Fibroblast of the aortic adventitia (primary cell): ENCODE measurements at regions not wholly inside any gene's neighbourhood (a gene's known extent, or its start where the extent isn't known, plus 50 kb on each side); places are given as distances from the start of the nearest gene placed in this dataset.

ENCODE experiments used
- DNase-seq: peaks from one replicate; pipeline ENCODE4 v3.0.0-alpha.2; 2010; ENCODE audit warnings: low read depth
- H3K4me3 ChIP-seq: 2 replicates; pipeline ENCODE4 v1.5.1; 2011; ENCODE audit warnings: low read depth, mild to moderate bottlenecking, control low read depth, low read length, moderate library complexity
- CTCF ChIP-seq: IDR thresholded peaks from 2 replicates; pipeline ENCODE4 v1.5.1; 2011; ENCODE audit warnings: mild to moderate bottlenecking, low read length, control low read depth, inconsistent platforms; ENCODE audit not compliant: insufficient read depth

GRCh38 chr18:980586-980985 lies 75.9 kb downstream of the ADCYAP1 start:
- H3K4me3 ChIP-seq: no peak overlapping the region
- no peak for DNase-seq
- TF ChIP-seq CTCF: no peak

GRCh38 chr18:984004-984403 lies 79.3 kb downstream of the ADCYAP1 start:
- DNase-seq: no peak
- TF ChIP-seq CTCF: no peak
- no peak overlapping the region for H3K4me3 ChIP-seq

GRCh38 chr18:985212-985661 lies 80.6 kb downstream of the ADCYAP1 start:
- no peak for DNase-seq
- TF ChIP-seq CTCF: no peak
- H3K4me3 ChIP-seq: no peak overlapping the region

GRCh38 chr18:986051-986450 lies 81.4 kb downstream of the ADCYAP1 start:
- TF ChIP-seq CTCF: no peak
- H3K4me3 ChIP-seq: no peak overlapping the region
- peak; percentile 37 for DNase-seq

GRCh38 chr18:986552-986951 lies 81.9 kb downstream of the ADCYAP1 start:
- DNase-seq: peak; percentile 29
- TF ChIP-seq CTCF: no peak
- no peak overlapping the region for H3K4me3 ChIP-seq

- DNase-seq: peak; percentile 99
- no peak overlapping the region for H3K4me3 ChIP-seq
- TF ChIP-seq CTCF: no peak
Observed at GRCh38 chr18:987325-988186, 82.9 kb downstream of the ADCYAP1 start.

- no peak for DNase-seq
- TF ChIP-seq CTCF: no peak
- no peak overlapping the region for H3K4me3 ChIP-seq
Observed at GRCh38 chr18:989425-989824, 84.8 kb downstream of the ADCYAP1 start.
